Neutrophil (primary cell): ENCODE measurements at regions not wholly inside any gene's neighbourhood (a gene's known extent, or its start where the extent isn't known, plus 50 kb on each side); places are given as distances from the start of the nearest gene placed in this dataset.

Experiments used
- H3K27ac ChIP-seq: fragments of 200-600 bp; sonication (generic); 2 replicates; pipeline ENCODE4 v1.5.1; 2016; ENCODE audit warnings: mild to moderate bottlenecking, moderate library complexity
- H3K27me3 ChIP-seq: fragments of 200-600 bp; sonication (generic); 2 replicates; pipeline ENCODE4 v1.6.0; 2016; ENCODE audit warnings: mild to moderate bottlenecking
- H3K36me3 ChIP-seq: fragments of 200-600 bp; sonication (generic); 2 replicates; pipeline ENCODE4 v1.5.1; 2017
- H3K4me1 ChIP-seq, 2 experiments: fragments of 200-600 bp in 1 of 2; sonication (generic) in 1 of 2; 1 replicate in 1 of 2; 2 replicates in 1 of 2; pipeline versions ENCODE4 v1.5.1 to v1.6.1; 2013 to 2016; ENCODE audit warnings: low read depth in 1 of 2, low read length in 1 of 2, mild to moderate bottlenecking in 1 of 2, moderate library complexity in 1 of 2; ENCODE audit not compliant: control insufficient read depth in 1 of 2, insufficient read depth in 1 of 2
- H3K4me3 ChIP-seq, 2 experiments: fragments of 200-600 bp in 1 of 2; sonication (generic) in 1 of 2; 1 replicate in 1 of 2; 2 replicates in 1 of 2; pipeline ENCODE4 v1.5.1; 2013 to 2016; ENCODE audit warnings: low read depth in 1 of 2, low read length in 1 of 2, mild to moderate bottlenecking in 1 of 2, moderate library complexity in 1 of 2
- H3K9me3 ChIP-seq: fragments of 200-600 bp; sonication (generic); 2 replicates; pipeline ENCODE4 v1.5.1; 2016
- CTCF ChIP-seq: fragments of 200-600 bp; sonication (generic); IDR thresholded peaks from 2 replicates; pipeline ENCODE4 v1.5.1; 2016; ENCODE audit warnings: antibody characterized with exemption

GRCh38 chr11:122032317-122032716, 83.7 kb downstream of the BLID start:
- no peak for TF ChIP-seq CTCF
- Histone ChIP-seq H3K4me3 (no peak overlapping the region), H3K36me3 (no peaks in the 10 kb centered on the region), H3K27ac (no peak overlapping the region), H3K9me3 (no peaks in the 10 kb centered on the region), H3K4me1 (no peaks in the 10 kb centered on the region), H3K27me3 (no peaks in the 10 kb centered on the region)

GRCh38 chr11:122031813-122032212, 84.2 kb downstream of the BLID start:
- no peak overlapping the region for H3K4me3 ChIP-seq
- H3K27me3 ChIP-seq, result no peaks in the 10 kb centered on the region
- no peak overlapping the region for H3K27ac ChIP-seq
- no peaks in the 10 kb centered on the region for H3K9me3 ChIP-seq
- H3K36me3 ChIP-seq, result no peaks in the 10 kb centered on the region
- no peak for TF ChIP-seq CTCF
- no peaks in the 10 kb centered on the region for H3K4me1 ChIP-seq

- no peaks in the 10 kb centered on the region for H3K36me3 ChIP-seq
- H3K27me3 ChIP-seq, result no peaks in the 10 kb centered on the region
- no peak for TF ChIP-seq CTCF
Measured at GRCh38 chr11:122030286-122030685, 85.7 kb downstream of the BLID start.

GRCh38 chr11:122028545-122028944, 87.5 kb downstream of the BLID start:
- Histone ChIP-seq H3K9me3 (no peaks in the 10 kb centered on the region), H3K27me3 (no peaks in the 10 kb centered on the region), H3K4me3 (no peak overlapping the region), H3K36me3 (no peaks in the 10 kb centered on the region), H3K4me1 (no peaks in the 10 kb centered on the region), H3K27ac (no peak overlapping the region)
- TF ChIP-seq CTCF, result no peak

More at GRCh38 chr11:122030286-122030685, 85.7 kb downstream of the BLID start:
- Histone ChIP-seq H3K9me3 (no peaks in the 10 kb centered on the region), H3K4me1 (no peaks in the 10 kb centered on the region), H3K4me3 (no peak overlapping the region), H3K27ac (no peak overlapping the region)

- no peaks in the 10 kb centered on the region for H3K36me3 ChIP-seq
- no peaks in the 10 kb centered on the region for H3K9me3 ChIP-seq
- no peaks in the 10 kb centered on the region for H3K27me3 ChIP-seq
- H3K27ac ChIP-seq, result no peak overlapping the region
- H3K4me3 ChIP-seq, result no peak overlapping the region
- TF ChIP-seq CTCF, result no peak
- no peaks in the 10 kb centered on the region for H3K4me1 ChIP-seq
Measured at GRCh38 chr11:122028036-122028435, 88.0 kb downstream of the BLID start.

GRCh38 chr11:122025757-122026156, 90.3 kb downstream of the BLID start:
- H3K36me3 ChIP-seq, result no peaks in the 10 kb centered on the region
- TF ChIP-seq CTCF, result no peak
- H3K9me3 ChIP-seq, result no peaks in the 10 kb centered on the region

More at GRCh38 chr11:122025757-122026156, 90.3 kb downstream of the BLID start:
- no peak overlapping the region for H3K27ac ChIP-seq
- no peaks in the 10 kb centered on the region for H3K4me1 ChIP-seq
- no peak overlapping the region for H3K4me3 ChIP-seq
- H3K27me3 ChIP-seq, result no peaks in the 10 kb centered on the region
